GM23248 (cell line): ENCODE measurements at regions not wholly inside any gene's neighbourhood (a gene's known extent, or its start where the extent isn't known, plus 50 kb on each side); places are given as distances from the start of the nearest gene placed in this dataset.

Experiments
- DNase-seq: peaks from one replicate; pipeline ENCODE4 v3.0.0-alpha.2; 2015
- H2AFZ ChIP-seq: fragments of 200-600 bp; sonication (generic); 2 replicates; pipeline ENCODE4 v1.6.1; 2016; ENCODE audit warnings: antibody characterized with exemption
- H3F3A ChIP-seq: fragments of 200-600 bp; sonication (generic); 2 replicates; pipeline ENCODE4 v1.6.1; 2016; ENCODE audit warnings: mild to moderate bottlenecking, antibody characterized with exemption, mixed run types; ENCODE audit not compliant: insufficient read depth
- H3K27ac ChIP-seq: fragments of 200-600 bp; sonication (generic); 2 replicates; pipeline ENCODE4 v1.5.1; 2016; ENCODE audit warnings: mild to moderate bottlenecking
- H3K27me3 ChIP-seq: fragments of 200-600 bp; sonication (generic); replicated peaks from 2 replicates; pipeline ENCODE4 v1.6.1; 2016; ENCODE audit warnings: mild to moderate bottlenecking; ENCODE audit not compliant: insufficient read depth
- H3K36me3 ChIP-seq: fragments of 200-600 bp; sonication (generic); 2 replicates; pipeline ENCODE4 v1.6.1; 2016; ENCODE audit warnings: low read depth, mild to moderate bottlenecking
- H3K4me1 ChIP-seq: fragments of 200-600 bp; sonication (generic); 2 replicates; pipeline ENCODE4 v1.6.1; 2016; ENCODE audit warnings: mild to moderate bottlenecking; ENCODE audit not compliant: insufficient read depth
- H3K4me2 ChIP-seq: fragments of 200-600 bp; sonication (generic); one replicate; pipeline ENCODE4 v1.6.1; 2016; ENCODE audit warnings: mild to moderate bottlenecking; ENCODE audit not compliant: unreplicated experiment
- H3K4me3 ChIP-seq: fragments of 200-600 bp; sonication (generic); 2 replicates; pipeline ENCODE4 v1.5.1; 2016; ENCODE audit warnings: mild to moderate bottlenecking
- H3K79me2 ChIP-seq: fragments of 200-600 bp; sonication (generic); 2 replicates; pipeline ENCODE4 v1.6.1; 2016; ENCODE audit warnings: mild to moderate bottlenecking; ENCODE audit not compliant: insufficient read depth
- H3K9ac ChIP-seq: fragments of 200-600 bp; sonication (generic); 2 replicates; pipeline ENCODE4 v1.6.1; 2016; ENCODE audit warnings: mild to moderate bottlenecking
- H3K9me2 ChIP-seq: fragments of 200-600 bp; sonication (generic); 2 replicates; pipeline ENCODE4 v1.6.1; 2016; ENCODE audit warnings: mixed run types, mild to moderate bottlenecking, moderate library complexity; ENCODE audit not compliant: insufficient read depth
- H3K9me3 ChIP-seq: fragments of 200-600 bp; sonication (generic); one replicate; pipeline ENCODE4 v1.6.1; 2017; ENCODE audit warnings: low read depth
- H4K20me1 ChIP-seq: fragments of 200-600 bp; sonication (generic); 2 replicates; pipeline ENCODE4 v1.6.0; 2016; ENCODE audit not compliant: insufficient read depth
- EZH2 ChIP-seq: fragments of 200-600 bp; sonication (generic); IDR thresholded peaks from 2 replicates; pipeline ENCODE4 v1.6.1; 2018; ENCODE audit warnings: antibody characterized with exemption, mild to moderate bottlenecking; ENCODE audit not compliant: insufficient read depth, poor library complexity, severe bottlenecking
- EZH2phosphoT487 ChIP-seq: fragments of 200-600 bp; sonication (generic); IDR thresholded peaks from 2 replicates; pipeline ENCODE4 v1.6.1; 2018; ENCODE audit warnings: antibody characterized with exemption, moderate library complexity, mild to moderate bottlenecking, low read depth; ENCODE audit not compliant: insufficient read depth
- WGBS, 2 experiments: methylation state at CpG; one replicate each; pipeline ENCODE4 v1.1.6; 2015 to 2017; ENCODE audit warnings: low lambda C conversion rate in 2 of 2, low coverage in 1 of 2; ENCODE audit errors: missing lambda C conversion rate in 2 of 2; 5-methylcytosine and 5-hydroxymethylcytosine counted together
- in situ Hi-C: fragments of 300-500 bp; cut with MboI; formaldehyde crosslinking; loops from 2 replicates; pipeline ENCODE4 v1.15.0; 2020

- no peak overlapping the region for H3K27ac ChIP-seq
- no peaks in the 10 kb centered on the region for H3K9me2 ChIP-seq
- no peaks in the 10 kb centered on the region for H4K20me1 ChIP-seq
- DNase-seq = no peak
- H3K4me3 ChIP-seq = no peak overlapping the region
- no peaks in the 10 kb centered on the region for H3K9me3 ChIP-seq
- H2AFZ ChIP-seq = no peak overlapping the region
- no peaks in the 10 kb centered on the region for H3K27me3 ChIP-seq
- no peaks in the 10 kb centered on the region for H3K79me2 ChIP-seq
- H3K9ac ChIP-seq = no peak overlapping the region
- in situ Hi-C loops = no loop called here
- no peaks in the 10 kb centered on the region for H3K4me1 ChIP-seq
- peaks cover 5% of the 10 kb centered on the region; the same call in 1 of the 2 replicates for H3K36me3 ChIP-seq
- no peak overlapping the region for H3K4me2 ChIP-seq
- WGBS, 2 experiments = 94 to 97% methylated on average over 11 of the region's 11 CpGs
- H3F3A ChIP-seq = no peaks in the 10 kb centered on the region; the same call in 1 of the 2 replicates
- TF ChIP-seq EZH2 (no peak), EZH2phosphoT487 (no peak)
These were observed 257.3 kb downstream of the GLI2 start for GRCh38 chr2:120992791-120993555.

- in situ Hi-C loops = no loop called here
These were observed 258.0 kb downstream of the GLI2 start for GRCh38 chr2:120993661-120994060.

GRCh38 chr2:120994301-120994995 lies 258.8 kb downstream of the GLI2 start:
- H3K4me2 ChIP-seq = no peak overlapping the region
- no peaks in the 10 kb centered on the region for H4K20me1 ChIP-seq
- H3K27me3 ChIP-seq = no peaks in the 10 kb centered on the region
- in situ Hi-C loops = no loop called here
- H3K27ac ChIP-seq = no peak overlapping the region
- H3K9me2 ChIP-seq = no peaks in the 10 kb centered on the region
- WGBS, 2 experiments = 93 to 95% methylated on average over 14 of the region's 14 CpGs
- no peak for DNase-seq
- H3K9me3 ChIP-seq = no peaks in the 10 kb centered on the region
- H3F3A ChIP-seq = no peaks in the 10 kb centered on the region; the same call in 1 of the 2 replicates
- no peak overlapping the region for H3K4me3 ChIP-seq
- H3K79me2 ChIP-seq = no peaks in the 10 kb centered on the region
- H3K9ac ChIP-seq = no peak overlapping the region
- H3K4me1 ChIP-seq = no peaks in the 10 kb centered on the region
- no peak for TF ChIP-seq EZH2
- TF ChIP-seq EZH2phosphoT487 = no peak
- H2AFZ ChIP-seq = no peak overlapping the region
- H3K36me3 ChIP-seq = peaks cover 5% of the 10 kb centered on the region; the same call in 1 of the 2 replicates

More at GRCh38 chr2:120993661-120994060, 258.0 kb downstream of the GLI2 start:
- Histone ChIP-seq H3K27me3 (no peaks in the 10 kb centered on the region), H4K20me1 (no peaks in the 10 kb centered on the region), H3K27ac (no peak overlapping the region), H3K4me3 (no peak overlapping the region), H3K4me2 (no peak overlapping the region), H3F3A (no peaks in the 10 kb centered on the region; the same call in 1 of the 2 replicates), H3K9ac (no peak overlapping the region), H2AFZ (no peak overlapping the region), H3K4me1 (no peaks in the 10 kb centered on the region), H3K9me2 (no peaks in the 10 kb centered on the region), H3K36me3 (peaks cover 5% of the 10 kb centered on the region; the same call in 1 of the 2 replicates), H3K79me2 (no peaks in the 10 kb centered on the region), H3K9me3 (no peaks in the 10 kb centered on the region)
- no peak for TF ChIP-seq EZH2
- TF ChIP-seq EZH2phosphoT487 = no peak
- DNase-seq = no peak
- 85 to 86% methylated on average over 9 of the region's 9 CpGs for WGBS, 2 experiments

GRCh38 chr2:120995152-120995551 lies 259.5 kb downstream of the GLI2 start:
- Histone ChIP-seq H3K4me3 (no peak overlapping the region), H3K27me3 (no peaks in the 10 kb centered on the region), H3K4me1 (no peaks in the 10 kb centered on the region), H3K27ac (no peak overlapping the region), H3F3A (no peaks in the 10 kb centered on the region; the same call in 1 of the 2 replicates), H3K9me3 (no peaks in the 10 kb centered on the region), H2AFZ (no peak overlapping the region), H3K36me3 (peaks cover 5% of the 10 kb centered on the region; the same call in 1 of the 2 replicates), H3K9me2 (no peaks in the 10 kb centered on the region), H4K20me1 (no peaks in the 10 kb centered on the region), H3K4me2 (no peak overlapping the region), H3K79me2 (no peaks in the 10 kb centered on the region), H3K9ac (no peak overlapping the region)
- WGBS, 2 experiments = 79 to 80% methylated on average over 7 of the region's 7 CpGs
- in situ Hi-C loops = no loop called here
- DNase-seq = no peak
- TF ChIP-seq EZH2phosphoT487 (no peak), EZH2 (no peak)
